Panc1 (cell line): ENCODE measurements at regions not wholly inside any gene's neighbourhood (a gene's known extent, or its start where the extent isn't known, plus 50 kb on each side); places are given as distances from the start of the nearest gene placed in this dataset.

Experiments
- CTCF ChIP-seq: fragments of 450-650 bp; IDR thresholded peaks from 2 replicates; pipeline ENCODE4 v1.5.1; 2017; ENCODE audit warnings: mild to moderate bottlenecking
- POLR2AphosphoS5 ChIP-seq: IDR thresholded peaks from 2 replicates; pipeline ENCODE4 v1.6.1; 2012; ENCODE audit warnings: mild to moderate bottlenecking, low read depth, low read length, moderate library complexity
- REST ChIP-seq, 2 experiments: IDR thresholded peaks; 2 replicates each; pipeline ENCODE4 v1.6.1; 2011 to 2012; ENCODE audit warnings: low read depth in 2 of 2, control low read depth in 1 of 2, low read length in 1 of 2, mild to moderate bottlenecking in 1 of 2, moderate library complexity in 1 of 2; ENCODE audit not compliant: insufficient read depth in 1 of 2
- SIN3A ChIP-seq: IDR thresholded peaks from 2 replicates; pipeline ENCODE4 v1.6.1; 2012; ENCODE audit warnings: low read depth, mild to moderate bottlenecking, low read length, moderate library complexity, borderline replicate concordance; ENCODE audit not compliant: insufficient read depth
- TCF7L2 ChIP-seq: IDR thresholded peaks from 2 replicates; pipeline ENCODE4 v1.6.1; 2011; ENCODE audit warnings: mild to moderate bottlenecking, low read depth, low read length, inconsistent platforms

GRCh38 chr9:90204128-90204831 is 438.3 kb downstream of the DIRAS2 start:
- no peak for TF ChIP-seq CTCF
- TF ChIP-seq REST (IDR thresholded peaks at IDR 0.05; ENCODE audit: insufficient read depth in 1 of 2, low read depth in 2 of 2, low read length in 1 of 2) = no peak
- TF ChIP-seq POLR2AphosphoS5 = no peak
- no peak for TF ChIP-seq SIN3A
- no peak for TF ChIP-seq TCF7L2
